Sigmoid colon (tissue), 6 donors: ENCODE measurements at regions not wholly inside any gene's neighbourhood (a gene's known extent, or its start where the extent isn't known, plus 50 kb on each side); places are given as distances from the start of the nearest gene placed in this dataset.

ENCODE experiments used
- DNase-seq: peaks from one replicate; pipeline ENCODE4 v3.0.0-alpha.2; 2019
- H3K27ac ChIP-seq, 4 donors: fragments of 200-600 bp; sonication (generic); one replicate each; pipeline ENCODE4 v1.5.1; 2016 to 2019; ENCODE audit warnings: mild to moderate bottlenecking in 1 of 4
- H3K27me3 ChIP-seq, 3 donors: fragments of 200-600 bp; sonication (generic); one replicate each; pipeline ENCODE4 v1.5.1; 2019; ENCODE audit warnings: mild to moderate bottlenecking in 1 of 3
- H3K36me3 ChIP-seq, 4 donors: fragments of 200-600 bp; sonication (generic); one replicate each; pipeline ENCODE4 v1.5.1; 2016 to 2019
- H3K4me1 ChIP-seq, 4 donors: fragments of 200-600 bp; sonication (generic); one replicate each; pipeline ENCODE4 v1.5.1; 2017 to 2019
- H3K4me3 ChIP-seq, 4 donors: fragments of 200-600 bp; sonication (generic); one replicate each; pipeline ENCODE4 v1.5.1; 2017 to 2019; ENCODE audit warnings: mild to moderate bottlenecking in 2 of 4, moderate library complexity in 1 of 4
- H3K9me3 ChIP-seq, 4 donors: fragments of 200-600 bp in 3 of 4; sonication (generic) in 3 of 4; one replicate each; pipeline versions ENCODE4 v1.5.1 to v1.6.1; 2013 to 2019
- CTCF ChIP-seq, 4 experiments: fragments of 450-650 bp in 3 of 4; fragments of 200-600 bp in 1 of 4; IDR thresholded peaks; one replicate each; pipeline ENCODE4 v1.5.1; 2016 to 2019; ENCODE audit warnings: antibody characterized with exemption in 4 of 4, mild to moderate bottlenecking in 3 of 4, moderate library complexity in 2 of 4
- EP300 ChIP-seq, 4 donors: sonication (generic); formaldehyde crosslinking; IDR thresholded peaks; one replicate each; pipeline ENCODE4 v1.6.1; 2017; ENCODE audit warnings: antibody characterized with exemption in 4 of 4
- POLR2A ChIP-seq, 2 donors: fragments of 450-650 bp; IDR thresholded peaks; one replicate each; pipeline ENCODE4 v1.6.1; 2016; ENCODE audit warnings: antibody characterized with exemption in 2 of 2, mild to moderate bottlenecking in 2 of 2, moderate library complexity in 2 of 2
- POLR2AphosphoS5 ChIP-seq, 4 donors: sonication (generic); formaldehyde crosslinking; IDR thresholded peaks; one replicate each; pipeline ENCODE4 v1.6.1; 2017; ENCODE audit warnings: antibody characterized with exemption in 4 of 4
- WGBS, 2 donors: extraction: QIAGEN DNeasy Blood & Tissue Kit; methylation state at CpG; one replicate each; pipeline ENCODE4 v1.1.7; 2013; 5-methylcytosine and 5-hydroxymethylcytosine counted together
- intact Hi-C: fragments of 100-400 bp; cut with DNase I; formaldehyde crosslinking; loops from one replicate; pipeline ENCODE4 v1.15.1; 2023
- donor health status: healthy with polysubstance abuse.
- donor health status: healthy.

GRCh38 chr5:165616490-165617405 is 2111.3 kb downstream of the MAT2B start:
- intact Hi-C loops, result no loop called here
- no peak for DNase-seq
- TF ChIP-seq EP300 (IDR thresholded peaks at IDR 0.05), result no peak
- TF ChIP-seq POLR2AphosphoS5 (IDR thresholded peaks at IDR 0.05), result no peak
- no peak for TF ChIP-seq CTCF (IDR thresholded peaks at IDR 0.05)
- no peak for TF ChIP-seq POLR2A (IDR thresholded peaks at IDR 0.05)
- Histone ChIP-seq H3K9me3 (no peaks in the 10 kb centered on the region), H3K4me1 (no peaks in the 10 kb centered on the region), H3K36me3 (no peaks in the 10 kb centered on the region), H3K27ac (no peak overlapping the region), H3K27me3 (no peaks in the 10 kb centered on the region), H3K4me3 (no peak overlapping the region)
- 45 to 67% methylated on average over 2 of the region's 2 CpGs for WGBS, 2 donors

- DNase-seq, result no peak
- 54 to 68% methylated on average over 2 of the region's 2 CpGs for WGBS, 2 donors
- Histone ChIP-seq H3K27ac (no peak overlapping the region), H3K27me3 (no peaks in the 10 kb centered on the region), H3K4me3 (no peak overlapping the region), H3K9me3 (no peaks in the 10 kb centered on the region), H3K36me3 (no peaks in the 10 kb centered on the region), H3K4me1 (no peaks in the 10 kb centered on the region)
- intact Hi-C loops, result no loop called here
- TF ChIP-seq CTCF (IDR thresholded peaks at IDR 0.05), result no peak
- TF ChIP-seq POLR2AphosphoS5 (IDR thresholded peaks at IDR 0.05), result no peak
These were observed 2112.1 kb downstream of the MAT2B start for GRCh38 chr5:165617491-165617890.

GRCh38 chr5:165620394-165620793 is 2115.0 kb downstream of the MAT2B start:
- H3K4me1 ChIP-seq, result no peaks in the 10 kb centered on the region
- DNase-seq, result peak; percentile 78
- no peaks in the 10 kb centered on the region for H3K27me3 ChIP-seq
- TF ChIP-seq POLR2A (IDR thresholded peaks at IDR 0.05), result no peak
- peak; percentile 41 to 65 (median 50) for TF ChIP-seq POLR2AphosphoS5 (IDR thresholded peaks at IDR 0.05)
- 81 to 84% methylated on average over 1 of the region's 1 CpG for WGBS, 2 donors
- no peaks in the 10 kb centered on the region for H3K36me3 ChIP-seq
- no peak overlapping the region for H3K27ac ChIP-seq
- no peaks in the 10 kb centered on the region for H3K9me3 ChIP-seq
- intact Hi-C loops, result no loop called here
- no peak overlapping the region for H3K4me3 ChIP-seq

GRCh38 chr5:165622864-165623536 is 2117.6 kb downstream of the MAT2B start:
- no peak for DNase-seq
- no peak overlapping the region for H3K27ac ChIP-seq
- H3K4me3 ChIP-seq, result no peak overlapping the region
- H3K27me3 ChIP-seq, result no peaks in the 10 kb centered on the region
- TF ChIP-seq EP300 (IDR thresholded peaks at IDR 0.05), result no peak
- no peak for TF ChIP-seq POLR2A (IDR thresholded peaks at IDR 0.05)
- TF ChIP-seq CTCF (IDR thresholded peaks at IDR 0.05), result no peak
- TF ChIP-seq POLR2AphosphoS5 (IDR thresholded peaks at IDR 0.05), result no peak
- H3K9me3 ChIP-seq, result no peaks in the 10 kb centered on the region
- WGBS, 2 donors, result 75 to 80% methylated on average over 7 of the region's 7 CpGs
- intact Hi-C loops, result no loop called here
- no peaks in the 10 kb centered on the region for H3K4me1 ChIP-seq
- H3K36me3 ChIP-seq, result no peaks in the 10 kb centered on the region

- H3K27me3 ChIP-seq, result no peaks in the 10 kb centered on the region
- no peak overlapping the region for H3K27ac ChIP-seq
- intact Hi-C loops, result no loop called here
- H3K4me3 ChIP-seq, result no peak overlapping the region
- DNase-seq, result no peak
- H3K36me3 ChIP-seq, result no peaks in the 10 kb centered on the region
- TF ChIP-seq CTCF (IDR thresholded peaks at IDR 0.05), result no peak
- TF ChIP-seq EP300 (IDR thresholded peaks at IDR 0.05), result no peak
- no peak for TF ChIP-seq POLR2AphosphoS5 (IDR thresholded peaks at IDR 0.05)
- WGBS, 2 donors, result 79 to 87% methylated on average over 8 of the region's 8 CpGs
- H3K9me3 ChIP-seq, result no peaks in the 10 kb centered on the region
- H3K4me1 ChIP-seq, result no peaks in the 10 kb centered on the region
These were observed 2118.9 kb downstream of the MAT2B start for GRCh38 chr5:165624166-165624946.
